DND-41 (cell line): ENCODE measurements at regions not wholly inside any gene's neighbourhood (a gene's known extent, or its start where the extent isn't known, plus 50 kb on each side); places are given as distances from the start of the nearest gene placed in this dataset.

ENCODE experiments used
- EZH2 ChIP-seq: IDR thresholded peaks from 3 replicates; pipeline ENCODE4 v1.6.1; 2012; ENCODE audit warnings: borderline replicate concordance, low read depth, mild to moderate bottlenecking, moderate library complexity, low read length, inconsistent platforms; ENCODE audit not compliant: severe bottlenecking
- TF ChIP-seq, protein P1 (sequence below): IDR thresholded peaks from 2 replicates; pipeline ENCODE4 v1.5.1; 2012; ENCODE audit warnings: borderline replicate concordance, low read length, moderate library complexity, mild to moderate bottlenecking; ENCODE audit not compliant: poor library complexity, severe bottlenecking; ENCODE audit errors: extremely low read depth

DNA sequence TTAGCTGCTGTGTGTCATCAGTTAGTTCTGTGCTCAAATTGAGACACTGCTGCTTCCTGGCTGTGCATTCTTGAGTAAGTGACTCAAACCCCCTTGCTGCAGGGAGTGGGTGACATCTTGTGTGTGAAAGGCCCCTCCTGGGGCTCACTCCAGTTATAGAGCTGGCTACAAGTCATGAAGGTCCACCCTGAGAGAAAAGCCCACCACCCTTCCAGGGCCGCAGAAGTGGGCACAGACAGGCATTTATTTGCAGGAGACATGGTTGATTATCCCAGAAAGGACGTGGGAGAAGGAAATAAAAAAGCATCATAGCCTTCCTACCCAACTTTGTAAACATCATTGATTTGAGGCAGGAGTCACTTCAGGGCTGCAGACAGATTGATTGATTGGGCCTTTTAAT lies 550.6 kb downstream of the MATN1 start:
- TF ChIP-seq, protein P1, sequence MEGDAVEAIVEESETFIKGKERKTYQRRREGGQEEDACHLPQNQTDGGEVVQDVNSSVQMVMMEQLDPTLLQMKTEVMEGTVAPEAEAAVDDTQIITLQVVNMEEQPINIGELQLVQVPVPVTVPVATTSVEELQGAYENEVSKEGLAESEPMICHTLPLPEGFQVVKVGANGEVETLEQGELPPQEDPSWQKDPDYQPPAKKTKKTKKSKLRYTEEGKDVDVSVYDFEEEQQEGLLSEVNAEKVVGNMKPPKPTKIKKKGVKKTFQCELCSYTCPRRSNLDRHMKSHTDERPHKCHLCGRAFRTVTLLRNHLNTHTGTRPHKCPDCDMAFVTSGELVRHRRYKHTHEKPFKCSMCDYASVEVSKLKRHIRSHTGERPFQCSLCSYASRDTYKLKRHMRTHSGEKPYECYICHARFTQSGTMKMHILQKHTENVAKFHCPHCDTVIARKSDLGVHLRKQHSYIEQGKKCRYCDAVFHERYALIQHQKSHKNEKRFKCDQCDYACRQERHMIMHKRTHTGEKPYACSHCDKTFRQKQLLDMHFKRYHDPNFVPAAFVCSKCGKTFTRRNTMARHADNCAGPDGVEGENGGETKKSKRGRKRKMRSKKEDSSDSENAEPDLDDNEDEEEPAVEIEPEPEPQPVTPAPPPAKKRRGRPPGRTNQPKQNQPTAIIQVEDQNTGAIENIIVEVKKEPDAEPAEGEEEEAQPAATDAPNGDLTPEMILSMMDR: no peak
- no peak for TF ChIP-seq EZH2
